K562 (cell line): ENCODE measurements at regions not wholly inside any gene's neighbourhood (a gene's known extent, or its start where the extent isn't known, plus 50 kb on each side); places are given as distances from the start of the nearest gene placed in this dataset.

ENCODE experiments used
- MLLT1 ChIP-seq, 2 experiments: fragments of 450-650 bp; IDR thresholded peaks; 2 replicates each; pipeline ENCODE4 v1.6.1; 2016
- ZNF121 ChIP-seq: sonication (generic); formaldehyde crosslinking; conservative IDR thresholded peaks from 2 replicates; pipeline ENCODE4 v1.8.0; 2022; ENCODE audit warnings: missing genetic modification reagents
- ZNF134 ChIP-seq: fragments of 250-450 bp; sonication (Bioruptor Pico); conservative IDR thresholded peaks from 2 replicates; pipeline ENCODE4 v1.4.0; 2020

GRCh38 chr12:93176165-93176564 lies 201.6 kb upstream of the NUDT4 start:
- TF ChIP-seq MLLT1 (IDR thresholded peaks at IDR 0.05): no peak
- no peak for TF ChIP-seq ZNF134 (CRISPR knock-in tag)
- no peak for TF ChIP-seq ZNF121 (CRISPR knock-in tag)
